Osteoblast (primary cell): ENCODE measurements at regions not wholly inside any gene's neighbourhood (a gene's known extent, or its start where the extent isn't known, plus 50 kb on each side); places are given as distances from the start of the nearest gene placed in this dataset.

Source experiments
- DNase-seq: peaks from one replicate; pipeline ENCODE4 v3.0.0; 2011; ENCODE audit warnings: low spot score, mixed read lengths; ENCODE audit not compliant: insufficient read length; ENCODE audit errors: missing footprints
- H2AFZ ChIP-seq: 2 replicates; pipeline ENCODE4 v1.6.0; 2011; ENCODE audit warnings: mild to moderate bottlenecking, low read length
- H3K27ac ChIP-seq: 2 replicates; pipeline ENCODE4 v1.5.1; 2011; ENCODE audit warnings: mild to moderate bottlenecking, low read depth, low read length, moderate library complexity
- H3K27me3 ChIP-seq: 2 replicates; pipeline ENCODE4 v1.6.0; 2012; ENCODE audit warnings: mild to moderate bottlenecking, control low read depth, inconsistent platforms, low read length, moderate library complexity; ENCODE audit not compliant: insufficient read depth
- H3K36me3 ChIP-seq: 2 replicates; pipeline ENCODE4 v1.5.1; 2011; ENCODE audit warnings: mild to moderate bottlenecking, low read length, control low read depth, moderate library complexity; ENCODE audit not compliant: insufficient read depth
- H3K4me1 ChIP-seq: 2 replicates; pipeline ENCODE4 v1.5.1; 2011; ENCODE audit warnings: mild to moderate bottlenecking, low read length, control low read depth, moderate library complexity; ENCODE audit not compliant: insufficient read depth
- H3K4me2 ChIP-seq: 2 replicates; pipeline ENCODE4 v1.6.0; 2011; ENCODE audit warnings: mild to moderate bottlenecking, low read length; ENCODE audit not compliant: insufficient read depth
- H3K4me3 ChIP-seq: fragments of 200-600 bp; sonication (generic); 3 replicates; pipeline ENCODE4 v1.5.1; 2012; ENCODE audit warnings: mild to moderate bottlenecking, low read length, inconsistent platforms; ENCODE audit not compliant: insufficient read depth
- H3K79me2 ChIP-seq: 2 replicates; pipeline ENCODE4 v1.6.0; 2012; ENCODE audit warnings: mild to moderate bottlenecking, low read length, control low read depth, inconsistent platforms; ENCODE audit not compliant: insufficient read depth
- H3K9me3 ChIP-seq: 2 replicates; pipeline ENCODE4 v1.5.1; 2011; ENCODE audit warnings: low read depth, low read length, control low read depth
- H4K20me1 ChIP-seq: 2 replicates; pipeline ENCODE4 v1.6.0; 2012; ENCODE audit warnings: mild to moderate bottlenecking, low read length, control low read depth; ENCODE audit not compliant: insufficient read depth
- TF ChIP-seq, protein P1 (sequence below): IDR thresholded peaks from 2 replicates; pipeline ENCODE4 v1.5.1; 2011; ENCODE audit warnings: mild to moderate bottlenecking, low read depth, low read length, moderate library complexity; ENCODE audit errors: extremely low read depth

DNA sequence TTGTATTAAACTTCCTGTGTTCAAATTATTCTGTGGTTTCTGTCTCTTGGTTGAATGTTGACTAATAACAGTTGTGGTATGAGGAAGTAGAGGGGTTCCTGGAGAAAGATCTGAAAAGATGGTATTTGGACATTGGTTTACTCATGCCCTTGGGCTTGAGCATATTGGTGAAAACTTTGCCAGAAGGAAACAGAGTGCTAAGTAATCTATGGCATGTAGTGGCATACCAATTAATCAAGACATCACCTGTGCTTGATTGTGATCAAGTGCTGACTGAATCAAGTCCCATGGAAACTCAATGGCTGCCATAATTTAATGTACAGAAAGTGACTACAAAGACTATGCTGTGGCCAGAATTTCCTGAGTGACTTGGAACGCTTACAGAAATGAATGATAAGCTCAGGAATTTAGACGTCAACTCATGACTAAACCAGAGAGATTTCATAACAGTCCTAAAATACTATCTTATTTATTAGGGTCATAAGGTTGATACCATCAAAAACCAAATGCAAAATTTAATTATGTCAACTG is 2062.9 kb downstream of the ARAP2 start:
- Histone ChIP-seq H3K79me2 (no peaks in the 10 kb centered on the region), H3K27ac (no peak overlapping the region), H4K20me1 (no peaks in the 10 kb centered on the region), H2AFZ (no peak overlapping the region), H3K9me3 (peaks cover 2% of the 10 kb centered on the region), H3K4me1 (no peaks in the 10 kb centered on the region), H3K4me2 (no peak overlapping the region), H3K36me3 (no peaks in the 10 kb centered on the region), H3K4me3 (no peak overlapping the region), H3K27me3 (no peaks in the 10 kb centered on the region)
- TF ChIP-seq, protein P1, sequence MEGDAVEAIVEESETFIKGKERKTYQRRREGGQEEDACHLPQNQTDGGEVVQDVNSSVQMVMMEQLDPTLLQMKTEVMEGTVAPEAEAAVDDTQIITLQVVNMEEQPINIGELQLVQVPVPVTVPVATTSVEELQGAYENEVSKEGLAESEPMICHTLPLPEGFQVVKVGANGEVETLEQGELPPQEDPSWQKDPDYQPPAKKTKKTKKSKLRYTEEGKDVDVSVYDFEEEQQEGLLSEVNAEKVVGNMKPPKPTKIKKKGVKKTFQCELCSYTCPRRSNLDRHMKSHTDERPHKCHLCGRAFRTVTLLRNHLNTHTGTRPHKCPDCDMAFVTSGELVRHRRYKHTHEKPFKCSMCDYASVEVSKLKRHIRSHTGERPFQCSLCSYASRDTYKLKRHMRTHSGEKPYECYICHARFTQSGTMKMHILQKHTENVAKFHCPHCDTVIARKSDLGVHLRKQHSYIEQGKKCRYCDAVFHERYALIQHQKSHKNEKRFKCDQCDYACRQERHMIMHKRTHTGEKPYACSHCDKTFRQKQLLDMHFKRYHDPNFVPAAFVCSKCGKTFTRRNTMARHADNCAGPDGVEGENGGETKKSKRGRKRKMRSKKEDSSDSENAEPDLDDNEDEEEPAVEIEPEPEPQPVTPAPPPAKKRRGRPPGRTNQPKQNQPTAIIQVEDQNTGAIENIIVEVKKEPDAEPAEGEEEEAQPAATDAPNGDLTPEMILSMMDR, result no peak
- no peak for DNase-seq

DNA sequence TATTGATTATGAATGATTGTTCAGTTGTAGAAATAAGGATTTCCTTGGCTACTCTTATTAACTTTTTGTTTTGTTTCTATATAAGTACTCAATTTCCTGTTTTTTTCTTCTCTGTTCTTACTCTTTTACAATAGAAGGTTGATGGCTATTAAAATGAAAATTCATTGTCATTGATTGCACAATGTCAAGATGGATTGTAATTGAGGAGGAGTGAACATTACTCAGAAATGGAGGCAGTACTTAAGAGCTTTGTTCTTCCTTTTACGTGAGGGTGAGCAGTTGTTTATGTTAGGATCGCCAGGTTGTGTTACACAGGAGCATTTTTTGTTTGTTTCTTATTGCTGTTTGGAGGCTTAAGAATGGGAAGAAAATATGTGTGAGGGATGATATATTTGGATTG is 2062.4 kb downstream of the ARAP2 start:
- Histone ChIP-seq H3K9me3 (peaks cover 2% of the 10 kb centered on the region), H3K4me1 (no peaks in the 10 kb centered on the region), H3K79me2 (no peaks in the 10 kb centered on the region), H3K27me3 (no peaks in the 10 kb centered on the region), H3K36me3 (no peaks in the 10 kb centered on the region), H2AFZ (no peak overlapping the region), H3K4me2 (no peak overlapping the region), H3K27ac (no peak overlapping the region), H3K4me3 (no peak overlapping the region), H4K20me1 (no peaks in the 10 kb centered on the region)
- TF ChIP-seq, protein P1, result no peak
- no peak for DNase-seq

DNA sequence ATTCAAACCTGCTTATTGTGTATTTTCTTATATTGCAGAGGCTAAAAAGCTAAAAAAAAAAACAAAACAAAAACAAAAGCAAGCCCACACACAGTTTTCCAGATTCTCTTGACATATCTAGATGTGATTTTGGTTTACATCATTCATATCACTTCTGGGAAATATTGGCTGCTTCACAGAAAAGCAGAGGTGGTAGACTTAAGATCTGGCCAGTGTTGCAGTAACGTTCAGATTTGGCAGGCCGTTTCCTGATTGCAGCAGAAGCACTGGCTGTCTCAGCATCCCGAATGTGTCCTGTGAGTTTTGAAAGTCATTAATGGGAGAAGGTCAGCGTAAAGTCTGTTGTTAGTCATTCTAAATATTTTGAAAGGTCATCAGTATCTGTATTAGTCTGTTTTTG is 2062.0 kb downstream of the ARAP2 start:
- no peak overlapping the region for H3K4me2 ChIP-seq
- H3K4me3 ChIP-seq, result no peak overlapping the region
- no peak for DNase-seq
- no peak overlapping the region for H3K27ac ChIP-seq
- peaks cover 2% of the 10 kb centered on the region for H3K9me3 ChIP-seq
- no peaks in the 10 kb centered on the region for H4K20me1 ChIP-seq
- no peaks in the 10 kb centered on the region for H3K79me2 ChIP-seq
- no peak overlapping the region for H2AFZ ChIP-seq
- no peaks in the 10 kb centered on the region for H3K36me3 ChIP-seq
- H3K27me3 ChIP-seq, result no peaks in the 10 kb centered on the region
- no peaks in the 10 kb centered on the region for H3K4me1 ChIP-seq
- TF ChIP-seq, protein P1, result no peak

DNA sequence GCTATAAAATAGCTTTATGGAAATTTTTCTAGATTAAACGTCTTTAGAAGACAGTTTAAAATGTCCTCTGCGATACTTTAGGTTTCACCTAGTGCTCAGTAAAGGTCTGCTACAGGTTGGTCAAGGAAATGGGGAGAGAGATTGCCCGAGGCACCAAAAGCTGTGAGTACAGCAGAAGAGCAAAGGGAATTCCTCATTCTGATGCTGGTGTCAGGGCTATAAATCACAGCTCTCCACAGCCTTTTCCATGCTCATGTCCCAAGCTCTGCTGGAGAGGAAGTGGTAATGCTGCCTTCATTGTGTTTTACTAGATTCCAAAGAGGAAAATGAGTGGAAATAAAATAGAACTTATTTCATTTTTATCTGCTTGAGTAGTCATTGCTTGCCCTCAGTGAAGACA is 2060.4 kb downstream of the ARAP2 start:
- Histone ChIP-seq H3K4me2 (no peak overlapping the region), H2AFZ (no peak overlapping the region), H3K27ac (no peak overlapping the region), H3K36me3 (no peaks in the 10 kb centered on the region), H3K4me1 (no peaks in the 10 kb centered on the region), H3K79me2 (no peaks in the 10 kb centered on the region), H3K9me3 (no peaks in the 10 kb centered on the region), H3K4me3 (no peak overlapping the region), H4K20me1 (no peaks in the 10 kb centered on the region), H3K27me3 (no peaks in the 10 kb centered on the region)
- TF ChIP-seq, protein P1, result no peak
- DNase-seq, result no peak
